ENCODE measurements at regions not wholly inside any gene's neighbourhood (a gene's known extent, or its start where the extent isn't known, plus 50 kb on each side); places are given as distances from the start of the nearest gene placed in this dataset.

DNA sequence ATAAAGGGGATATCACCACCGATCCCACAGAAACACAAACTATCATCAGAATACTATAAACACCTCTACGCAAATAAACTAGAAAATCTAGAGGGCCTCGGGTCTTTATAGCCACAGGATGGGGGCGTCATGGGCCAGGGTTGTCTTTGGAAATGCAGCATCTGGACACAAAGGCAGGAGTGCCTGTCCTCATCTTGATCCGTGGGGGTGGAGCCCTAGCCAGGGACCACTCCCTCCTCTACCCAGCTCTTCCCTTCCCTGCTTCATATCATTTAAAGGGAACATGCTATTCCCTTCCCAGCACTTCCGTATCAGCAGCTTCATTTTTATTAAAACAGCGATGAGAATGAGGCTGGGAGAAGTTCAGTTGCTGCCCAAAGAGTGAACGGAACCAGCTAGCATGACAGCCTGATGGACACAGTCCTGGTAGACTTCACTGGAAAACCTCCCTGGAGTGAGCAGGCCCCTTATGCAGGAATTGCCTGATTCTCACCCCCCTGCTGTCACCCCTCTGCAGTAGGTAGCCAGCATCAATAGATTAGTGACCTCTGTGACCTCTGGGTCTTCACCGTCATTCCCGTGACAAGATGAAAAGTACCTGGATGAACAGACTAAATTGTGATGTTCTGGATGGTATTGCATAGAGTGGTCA is 251.4 kb upstream of the RGS6 start (continued):
- TF ChIP-seq, protein P1, sequence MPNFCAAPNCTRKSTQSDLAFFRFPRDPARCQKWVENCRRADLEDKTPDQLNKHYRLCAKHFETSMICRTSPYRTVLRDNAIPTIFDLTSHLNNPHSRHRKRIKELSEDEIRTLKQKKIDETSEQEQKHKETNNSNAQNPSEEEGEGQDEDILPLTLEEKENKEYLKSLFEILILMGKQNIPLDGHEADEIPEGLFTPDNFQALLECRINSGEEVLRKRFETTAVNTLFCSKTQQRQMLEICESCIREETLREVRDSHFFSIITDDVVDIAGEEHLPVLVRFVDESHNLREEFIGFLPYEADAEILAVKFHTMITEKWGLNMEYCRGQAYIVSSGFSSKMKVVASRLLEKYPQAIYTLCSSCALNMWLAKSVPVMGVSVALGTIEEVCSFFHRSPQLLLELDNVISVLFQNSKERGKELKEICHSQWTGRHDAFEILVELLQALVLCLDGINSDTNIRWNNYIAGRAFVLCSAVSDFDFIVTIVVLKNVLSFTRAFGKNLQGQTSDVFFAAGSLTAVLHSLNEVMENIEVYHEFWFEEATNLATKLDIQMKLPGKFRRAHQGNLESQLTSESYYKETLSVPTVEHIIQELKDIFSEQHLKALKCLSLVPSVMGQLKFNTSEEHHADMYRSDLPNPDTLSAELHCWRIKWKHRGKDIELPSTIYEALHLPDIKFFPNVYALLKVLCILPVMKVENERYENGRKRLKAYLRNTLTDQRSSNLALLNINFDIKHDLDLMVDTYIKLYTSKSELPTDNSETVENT (CRISPR knock-in tag; IDR thresholded peaks at IDR 0.05), result no peak
- TF ChIP-seq CREBBP (IDR thresholded peaks at IDR 0.05; ENCODE audit: low read depth, low read length), result no peak
- TF ChIP-seq FIP1L1 (IDR thresholded peaks at IDR 0.05; ENCODE audit: low read depth, low read length, poor library complexity, severe bottlenecking), result no peak
- TF ChIP-seq CREM (IDR thresholded peaks at IDR 0.05; ENCODE audit: low read depth), result no peak
- no peak for TF ChIP-seq ZNF436 (CRISPR knock-in tag; IDR thresholded peaks at IDR 0.05)
- TF ChIP-seq EWSR1 (IDR thresholded peaks at IDR 0.05; ENCODE audit: borderline replicate concordance, low read depth, partially characterized antibody), result no peak
- TF ChIP-seq, protein P2, sequence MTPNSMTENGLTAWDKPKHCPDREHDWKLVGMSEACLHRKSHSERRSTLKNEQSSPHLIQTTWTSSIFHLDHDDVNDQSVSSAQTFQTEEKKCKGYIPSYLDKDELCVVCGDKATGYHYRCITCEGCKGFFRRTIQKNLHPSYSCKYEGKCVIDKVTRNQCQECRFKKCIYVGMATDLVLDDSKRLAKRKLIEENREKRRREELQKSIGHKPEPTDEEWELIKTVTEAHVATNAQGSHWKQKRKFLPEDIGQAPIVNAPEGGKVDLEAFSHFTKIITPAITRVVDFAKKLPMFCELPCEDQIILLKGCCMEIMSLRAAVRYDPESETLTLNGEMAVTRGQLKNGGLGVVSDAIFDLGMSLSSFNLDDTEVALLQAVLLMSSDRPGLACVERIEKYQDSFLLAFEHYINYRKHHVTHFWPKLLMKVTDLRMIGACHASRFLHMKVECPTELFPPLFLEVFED (CRISPR knock-in tag; conservative IDR thresholded peaks at IDR 0.05), result no peak
- TF ChIP-seq, protein P3, sequence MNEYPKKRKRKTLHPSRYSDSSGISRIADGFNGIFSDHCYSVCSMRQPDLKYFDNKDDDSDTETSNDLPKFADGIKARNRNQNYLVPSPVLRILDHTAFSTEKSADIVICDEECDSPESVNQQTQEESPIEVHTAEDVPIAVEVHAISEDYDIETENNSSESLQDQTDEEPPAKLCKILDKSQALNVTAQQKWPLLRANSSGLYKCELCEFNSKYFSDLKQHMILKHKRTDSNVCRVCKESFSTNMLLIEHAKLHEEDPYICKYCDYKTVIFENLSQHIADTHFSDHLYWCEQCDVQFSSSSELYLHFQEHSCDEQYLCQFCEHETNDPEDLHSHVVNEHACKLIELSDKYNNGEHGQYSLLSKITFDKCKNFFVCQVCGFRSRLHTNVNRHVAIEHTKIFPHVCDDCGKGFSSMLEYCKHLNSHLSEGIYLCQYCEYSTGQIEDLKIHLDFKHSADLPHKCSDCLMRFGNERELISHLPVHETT (CRISPR knock-in tag; conservative IDR thresholded peaks at IDR 0.05 in 1 of 2, IDR thresholded peaks at IDR 0.05 in 1 of 2), result no peak
- no peak for TF ChIP-seq ARID1B (IDR thresholded peaks at IDR 0.05)
- no peak for TF ChIP-seq RFX1 (IDR thresholded peaks at IDR 0.05)
- no peak for TF ChIP-seq TCF7L2 (IDR thresholded peaks at IDR 0.05; ENCODE audit: low read depth, low read length)
- no peak for TF ChIP-seq SMARCA5 (IDR thresholded peaks at IDR 0.05)

All from K562 (cell line).